Tibial artery (tissue), 4 donors: ENCODE measurements at regions not wholly inside any gene's neighbourhood (a gene's known extent, or its start where the extent isn't known, plus 50 kb on each side); places are given as distances from the start of the nearest gene placed in this dataset.

ENCODE experiments used
- DNase-seq, 2 donors: peaks; one replicate each; pipeline ENCODE4 v3.0.0-alpha.2; 2019
- H3K27ac ChIP-seq, 2 donors: fragments of 200-600 bp; sonication (generic) in 1 of 2; 1 replicate in 1 of 2; 2 replicates in 1 of 2; pipeline ENCODE4 v1.5.1; 2018 to 2019; ENCODE audit warnings: mild to moderate bottlenecking in 1 of 2
- H3K27me3 ChIP-seq, 2 donors: fragments of 200-600 bp; sonication (generic) in 1 of 2; one replicate each; pipeline versions ENCODE4 v1.5.1 to v1.6.0; 2016 to 2019
- H3K36me3 ChIP-seq, 3 donors: fragments of 200-600 bp; sonication (generic) in 2 of 3; one replicate each; pipeline ENCODE4 v1.5.1; 2016 to 2019; ENCODE audit warnings: mild to moderate bottlenecking in 2 of 3
- H3K4me1 ChIP-seq, 4 donors: fragments of 200-600 bp; sonication (generic) in 2 of 4; 1 replicate in 3 of 4; 2 replicates in 1 of 4; pipeline ENCODE4 v1.5.1; 2016 to 2019
- H3K4me3 ChIP-seq, 2 donors: fragments of 200-600 bp; sonication (generic) in 1 of 2; 1 replicate in 1 of 2; 2 replicates in 1 of 2; pipeline ENCODE4 v1.5.1; 2018 to 2019; ENCODE audit warnings: mild to moderate bottlenecking in 2 of 2
- H3K9me3 ChIP-seq, 3 donors: fragments of 200-600 bp; sonication (generic) in 1 of 3; one replicate each; pipeline ENCODE4 v1.5.1; 2016 to 2019
- CTCF ChIP-seq, 2 experiments: fragments of 200-600 bp in 1 of 2; fragments of 450-650 bp in 1 of 2; IDR thresholded peaks; one replicate each; pipeline ENCODE4 v1.5.1; 2017 to 2019; ENCODE audit warnings: antibody characterized with exemption in 2 of 2, mild to moderate bottlenecking in 1 of 2, moderate library complexity in 1 of 2
- intact Hi-C: fragments of 100-400 bp; cut with DNase I; formaldehyde crosslinking; loops from one replicate; pipeline ENCODE4 v1.15.0; 2023; ENCODE audit warnings: low total_unique reads

- DNase-seq: no peak
- Histone ChIP-seq H3K9me3 (peaks cover 0 to 10% (median 2%) of the 10 kb centered on the region in 3 donors), H3K27ac (no peak overlapping the region), H3K4me3 (no peak overlapping the region), H3K36me3 (no peaks in the 10 kb centered on the region), H3K4me1 (peaks cover 0 to 15% (median 10%) of the 10 kb centered on the region in 4 donors), H3K27me3 (no peaks in the 10 kb centered on the region)
- TF ChIP-seq CTCF (IDR thresholded peaks at IDR 0.05): no peak
- intact Hi-C loops: no loop called here
These were observed 195.4 kb upstream of the ARL4C start for GRCh38 chr2:234691968-234692955.

- no peak for DNase-seq
- no peak overlapping the region for H3K27ac ChIP-seq
- no peak for TF ChIP-seq CTCF (IDR thresholded peaks at IDR 0.05)
- H3K9me3 ChIP-seq: peaks cover 0 to 7% (median 0%) of the 10 kb centered on the region in 3 donors
- H3K27me3 ChIP-seq: no peaks in the 10 kb centered on the region
- H3K36me3 ChIP-seq: no peaks in the 10 kb centered on the region
- no peak overlapping the region for H3K4me3 ChIP-seq
- intact Hi-C loops: no loop called here
- peaks cover 0 to 15% (median 10%) of the 10 kb centered on the region in 4 donors for H3K4me1 ChIP-seq
These were observed 194.3 kb upstream of the ARL4C start for GRCh38 chr2:234691214-234691575.

GRCh38 chr2:234690569-234691213, 193.8 kb upstream of the ARL4C start:
- no peak for DNase-seq
- Histone ChIP-seq H3K27me3 (no peaks in the 10 kb centered on the region), H3K9me3 (peaks cover 0 to 7% (median 0%) of the 10 kb centered on the region in 3 donors), H3K4me1 (peaks cover 0 to 15% (median 10%) of the 10 kb centered on the region in 4 donors), H3K36me3 (no peaks in the 10 kb centered on the region), H3K4me3 (no peak overlapping the region), H3K27ac (no peak overlapping the region)
- intact Hi-C loops: no loop called here
- TF ChIP-seq CTCF (IDR thresholded peaks at IDR 0.05): no peak

- no peak for DNase-seq
- H3K9me3 ChIP-seq: peaks cover 0 to 5% (median 0%) of the 10 kb centered on the region in 3 donors
- intact Hi-C loops: no loop called here
These were observed 193.1 kb upstream of the ARL4C start for GRCh38 chr2:234689911-234690379.

More at GRCh38 chr2:234689911-234690379, 193.1 kb upstream of the ARL4C start:
- no peak for TF ChIP-seq CTCF (IDR thresholded peaks at IDR 0.05)
- Histone ChIP-seq H3K4me3 (no peak overlapping the region), H3K4me1 (peaks cover 0 to 15% (median 10%) of the 10 kb centered on the region in 4 donors), H3K27ac (no peak overlapping the region), H3K27me3 (no peaks in the 10 kb centered on the region), H3K36me3 (no peaks in the 10 kb centered on the region)
